ENCODE measurements at regions not wholly inside any gene's neighbourhood (a gene's known extent, or its start where the extent isn't known, plus 50 kb on each side); places are given as distances from the start of the nearest gene placed in this dataset.

GRCh38 chr10:22058201-22058600 lies 54.7 kb upstream of the DNAJC1 start:
- no peak overlapping the region for H2AFZ ChIP-seq (ENCODE audit: insufficient read depth, low read depth, low read length, poor library complexity, severe bottlenecking)
- Mint-ChIP-seq H3K9me3 (ENCODE audit: insufficient read depth) (no peaks in the 10 kb centered on the region), H3K27me3 (peaks cover 8% of the 10 kb centered on the region), H3K27ac (no peak overlapping the region), H3K4me3 (no peak overlapping the region), H3K4me1 (peaks cover 3% of the 10 kb centered on the region)
- H3K27me3 ChIP-seq (replicated peaks in 1 of 4; ENCODE audit: control extremely low read depth in 1 of 4, control insufficient read depth in 3 of 4, insufficient read depth in 4 of 4, low read length in 3 of 4): no peaks in the 10 kb centered on the region
- TF ChIP-seq CTCF (IDR thresholded peaks at IDR 0.05) (no peak), EZH2 (IDR thresholded peaks at IDR 0.05; ENCODE audit: borderline replicate concordance, insufficient read depth, low read depth, low read length, poor library complexity, severe bottlenecking) (no peak)
- ChIA-PET CTCF (no interaction called here), POLR2A (no interaction called here)
- no peaks in the 10 kb centered on the region for H3K79me2 ChIP-seq (ENCODE audit: control insufficient read depth, insufficient read depth, low read length)
- no peak overlapping the region for H3K4me3 ChIP-seq (ENCODE audit: control extremely low read depth in 1 of 5, extremely low read depth in 1 of 5, insufficient read depth in 1 of 5, low read depth in 2 of 5, low read length in 4 of 5)
- ATAC-seq (ENCODE audit: low read depth): no peak
- intact Hi-C loops (cut with micrococcal nuclease): no loop called here
- no peak overlapping the region for H3K4me2 ChIP-seq (replicated peaks; ENCODE audit: low read depth, low read length, poor library complexity, severe bottlenecking)
- H3K4me1 ChIP-seq (ENCODE audit: control insufficient read depth in 2 of 2, insufficient read depth in 2 of 2, low read length in 2 of 2): no peaks in the 10 kb centered on the region
- no peaks in the 10 kb centered on the region for H4K20me1 ChIP-seq (ENCODE audit: control insufficient read depth, insufficient read depth, low read length, poor library complexity, severe bottlenecking)
- no peak for DNase-seq
- H3K9ac ChIP-seq (ENCODE audit: low read length): no peak overlapping the region
- peaks cover 0 to 8% (median 0%) of the 10 kb centered on the region in 3 donors for H3K9me3 ChIP-seq (ENCODE audit: control extremely low read depth in 1 of 3, control insufficient read depth in 2 of 3, insufficient read depth in 1 of 3, low read length in 2 of 3)
- no CpG with 5 or more reads among the region's 2 CpGs for WGBS (ENCODE audit: insufficient coverage)
- no peaks in the 10 kb centered on the region for H3K36me3 ChIP-seq (replicated peaks in 1 of 2; ENCODE audit: control extremely low read depth in 1 of 2, control insufficient read depth in 1 of 2, extremely low read depth in 1 of 2, insufficient read depth in 2 of 2, low read length in 1 of 2)
- H3K27ac ChIP-seq (ENCODE audit: low read length in 2 of 2): no peak overlapping the region

GRCh38 chr10:22054961-22055360 lies 51.4 kb upstream of the DNAJC1 start:
- Mint-ChIP-seq H3K9me3 (ENCODE audit: insufficient read depth) (no peaks in the 10 kb centered on the region), H3K27ac (no peak overlapping the region), H3K27me3 (peaks cover 8% of the 10 kb centered on the region), H3K4me3 (no peak overlapping the region), H3K4me1 (no peaks in the 10 kb centered on the region)
- no peaks in the 10 kb centered on the region for H3K4me1 ChIP-seq (ENCODE audit: control insufficient read depth in 2 of 2, insufficient read depth in 2 of 2, low read length in 2 of 2)
- intact Hi-C loops (cut with micrococcal nuclease): no loop called here
- H3K36me3 ChIP-seq (replicated peaks in 1 of 2; ENCODE audit: control extremely low read depth in 1 of 2, control insufficient read depth in 1 of 2, extremely low read depth in 1 of 2, insufficient read depth in 2 of 2, low read length in 1 of 2): no peaks in the 10 kb centered on the region
- H3K27ac ChIP-seq (ENCODE audit: low read length in 2 of 2): no peak overlapping the region
- H3K9ac ChIP-seq (ENCODE audit: low read length): no peak overlapping the region
- ATAC-seq (ENCODE audit: low read depth): no peak
- 40% methylated on average over 1 of the region's 1 CpG for WGBS (ENCODE audit: insufficient coverage)
- POLR2A ChIA-PET: no interaction called here
- H3K4me2 ChIP-seq (replicated peaks; ENCODE audit: low read depth, low read length, poor library complexity, severe bottlenecking): no peak overlapping the region
- H3K4me3 ChIP-seq (ENCODE audit: control extremely low read depth in 1 of 5, extremely low read depth in 1 of 5, insufficient read depth in 1 of 5, low read depth in 2 of 5, low read length in 4 of 5): no peak overlapping the region
- no peak overlapping the region for H2AFZ ChIP-seq (ENCODE audit: insufficient read depth, low read depth, low read length, poor library complexity, severe bottlenecking)
- no peaks in the 10 kb centered on the region for H4K20me1 ChIP-seq (ENCODE audit: control insufficient read depth, insufficient read depth, low read length, poor library complexity, severe bottlenecking)
- CTCF ChIA-PET: interaction anchor here (0.6 kb wide), 1 partner anchor 818 kb away, joined by 4 read pairs; no protein-coding TSS in a partner anchor
- DNase-seq: no peak
- no peaks in the 10 kb centered on the region for H3K79me2 ChIP-seq (ENCODE audit: control insufficient read depth, insufficient read depth, low read length)
- no peaks in the 10 kb centered on the region for H3K9me3 ChIP-seq (ENCODE audit: control extremely low read depth in 1 of 3, control insufficient read depth in 2 of 3, insufficient read depth in 1 of 3, low read length in 2 of 3)
- no peaks in the 10 kb centered on the region for H3K27me3 ChIP-seq (replicated peaks in 1 of 4; ENCODE audit: control extremely low read depth in 1 of 4, control insufficient read depth in 3 of 4, insufficient read depth in 4 of 4, low read length in 3 of 4)
- TF ChIP-seq EZH2 (IDR thresholded peaks at IDR 0.05; ENCODE audit: borderline replicate concordance, insufficient read depth, low read depth, low read length, poor library complexity, severe bottlenecking) (no peak), CTCF (IDR thresholded peaks at IDR 0.05) (no peak)
